Loucy (cell line): ENCODE measurements at regions not wholly inside any gene's neighbourhood (a gene's known extent, or its start where the extent isn't known, plus 50 kb on each side); places are given as distances from the start of the nearest gene placed in this dataset.

ENCODE experiments used
- H2AFZ ChIP-seq: fragments of 200-600 bp; sonication (generic); 2 replicates; pipeline ENCODE4 v1.6.0; 2016; ENCODE audit warnings: antibody characterized with exemption, mild to moderate bottlenecking, low read length, moderate library complexity
- H3F3A ChIP-seq: fragments of 200-600 bp; 2 replicates; pipeline ENCODE4 v1.6.0; 2016; ENCODE audit warnings: antibody characterized with exemption, low read depth, mild to moderate bottlenecking
- H3K27me3 ChIP-seq: fragments of 200-600 bp; sonication (generic); 2 replicates; pipeline ENCODE4 v1.6.1; 2014; ENCODE audit warnings: low read length, mild to moderate bottlenecking; ENCODE audit not compliant: insufficient read depth, poor library complexity, severe bottlenecking
- H3K36me3 ChIP-seq: fragments of 200-600 bp; sonication (generic); 2 replicates; pipeline ENCODE4 v1.6.1; 2016; ENCODE audit warnings: low read length; ENCODE audit not compliant: insufficient read depth
- H3K4me1 ChIP-seq: fragments of 200-600 bp; sonication (generic); 2 replicates; pipeline ENCODE4 v1.5.1; 2014; ENCODE audit warnings: low read length, mild to moderate bottlenecking; ENCODE audit not compliant: insufficient read depth, poor library complexity, severe bottlenecking
- H3K4me2 ChIP-seq: fragments of 200-600 bp; sonication (generic); 2 replicates; pipeline ENCODE4 v1.6.0; 2014; ENCODE audit warnings: antibody characterized with exemption, low read length, low read depth, mild to moderate bottlenecking; ENCODE audit not compliant: poor library complexity, severe bottlenecking
- H3K4me3 ChIP-seq: fragments of 200-600 bp; sonication (generic); 2 replicates; pipeline ENCODE4 v1.5.1; 2014; ENCODE audit warnings: low read length, mild to moderate bottlenecking, mixed read lengths; ENCODE audit not compliant: poor library complexity, severe bottlenecking
- H3K79me2 ChIP-seq: fragments of 200-600 bp; sonication (generic); 2 replicates; pipeline ENCODE4 v1.6.1; 2014; ENCODE audit warnings: low read length; ENCODE audit not compliant: insufficient read depth
- H3K9ac ChIP-seq: fragments of 200-600 bp; sonication (generic); 2 replicates; pipeline ENCODE4 v1.6.0; 2014; ENCODE audit warnings: mild to moderate bottlenecking, low read depth, low read length, moderate library complexity; ENCODE audit not compliant: poor library complexity, severe bottlenecking
- H3K9me2 ChIP-seq: fragments of 200-600 bp; sonication (generic); replicated peaks from 2 replicates; pipeline ENCODE4 v1.6.1; 2016; ENCODE audit warnings: low read depth, low read length, mixed read lengths
- H3K9me3 ChIP-seq: fragments of 200-600 bp; sonication (generic); 2 replicates; pipeline ENCODE4 v1.6.1; 2014; ENCODE audit warnings: mild to moderate bottlenecking, antibody characterized with exemption, low read length, low read depth; ENCODE audit not compliant: insufficient read depth
- H4K20me1 ChIP-seq: fragments of 200-600 bp; sonication (generic); 2 replicates; pipeline ENCODE4 v1.6.0; 2014; ENCODE audit warnings: antibody characterized with exemption, low read length, mild to moderate bottlenecking; ENCODE audit not compliant: insufficient read depth, poor library complexity, severe bottlenecking
- EZH2phosphoT487 ChIP-seq: fragments of 200-600 bp; IDR thresholded peaks from 2 replicates; pipeline ENCODE4 v1.6.1; 2018; ENCODE audit warnings: antibody characterized with exemption, mild to moderate bottlenecking, moderate library complexity, borderline replicate concordance
- TF ChIP-seq, protein P1 (sequence below): fragments of 200-600 bp; sonication (generic); conservative IDR thresholded peaks from 2 replicates; pipeline ENCODE4 v1.5.1; 2014; ENCODE audit warnings: mild to moderate bottlenecking, antibody characterized with exemption, low read length

- Histone ChIP-seq H3K9ac (no peak overlapping the region), H3F3A (no peaks in the 10 kb centered on the region), H3K36me3 (no peaks in the 10 kb centered on the region), H3K9me3 (no peaks in the 10 kb centered on the region), H3K27me3 (no peaks in the 10 kb centered on the region), H2AFZ (no peak overlapping the region), H3K4me3 (no peak overlapping the region), H3K79me2 (no peaks in the 10 kb centered on the region), H3K9me2 (no peaks in the 10 kb centered on the region), H4K20me1 (no peaks in the 10 kb centered on the region), H3K4me2 (no peak overlapping the region), H3K4me1 (no peaks in the 10 kb centered on the region)
- TF ChIP-seq, protein P1, sequence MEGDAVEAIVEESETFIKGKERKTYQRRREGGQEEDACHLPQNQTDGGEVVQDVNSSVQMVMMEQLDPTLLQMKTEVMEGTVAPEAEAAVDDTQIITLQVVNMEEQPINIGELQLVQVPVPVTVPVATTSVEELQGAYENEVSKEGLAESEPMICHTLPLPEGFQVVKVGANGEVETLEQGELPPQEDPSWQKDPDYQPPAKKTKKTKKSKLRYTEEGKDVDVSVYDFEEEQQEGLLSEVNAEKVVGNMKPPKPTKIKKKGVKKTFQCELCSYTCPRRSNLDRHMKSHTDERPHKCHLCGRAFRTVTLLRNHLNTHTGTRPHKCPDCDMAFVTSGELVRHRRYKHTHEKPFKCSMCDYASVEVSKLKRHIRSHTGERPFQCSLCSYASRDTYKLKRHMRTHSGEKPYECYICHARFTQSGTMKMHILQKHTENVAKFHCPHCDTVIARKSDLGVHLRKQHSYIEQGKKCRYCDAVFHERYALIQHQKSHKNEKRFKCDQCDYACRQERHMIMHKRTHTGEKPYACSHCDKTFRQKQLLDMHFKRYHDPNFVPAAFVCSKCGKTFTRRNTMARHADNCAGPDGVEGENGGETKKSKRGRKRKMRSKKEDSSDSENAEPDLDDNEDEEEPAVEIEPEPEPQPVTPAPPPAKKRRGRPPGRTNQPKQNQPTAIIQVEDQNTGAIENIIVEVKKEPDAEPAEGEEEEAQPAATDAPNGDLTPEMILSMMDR = no peak
Measured at GRCh38 chr9:22997923-22998322, 551.3 kb downstream of the DMRTA1 start.

GRCh38 chr9:23005156-23005555, 558.5 kb downstream of the DMRTA1 start:
- Histone ChIP-seq H3K9me2 (no peaks in the 10 kb centered on the region), H3K27me3 (no peaks in the 10 kb centered on the region), H3K79me2 (no peaks in the 10 kb centered on the region), H4K20me1 (no peaks in the 10 kb centered on the region), H3K9me3 (no peaks in the 10 kb centered on the region), H3F3A (no peaks in the 10 kb centered on the region), H3K9ac (no peak overlapping the region), H2AFZ (no peak overlapping the region), H3K4me1 (no peaks in the 10 kb centered on the region), H3K4me3 (no peak overlapping the region), H3K36me3 (no peaks in the 10 kb centered on the region), H3K4me2 (no peak overlapping the region)
- no peak for TF ChIP-seq EZH2phosphoT487
- TF ChIP-seq, protein P1 = no peak

DNA sequence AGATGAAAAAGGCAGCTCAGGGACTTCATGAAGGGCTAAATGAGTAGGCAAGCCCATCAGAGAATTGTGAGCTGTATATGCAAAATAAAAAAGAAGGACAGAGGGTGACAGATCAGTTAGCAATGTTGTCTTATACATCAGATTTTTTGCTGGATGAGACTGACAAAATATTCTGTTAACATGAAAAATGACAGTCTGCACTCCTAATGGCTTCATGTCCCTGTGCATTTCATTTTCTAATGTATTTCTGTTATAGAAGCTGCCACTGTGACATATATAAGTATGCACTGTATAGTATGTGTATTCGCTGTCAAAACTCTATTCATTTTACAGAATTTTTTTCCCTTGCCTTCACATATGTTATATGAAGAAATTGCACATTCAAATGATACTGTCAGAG, 559.5 kb downstream of the DMRTA1 start:
- H3K79me2 ChIP-seq = no peaks in the 10 kb centered on the region
- H3K27me3 ChIP-seq = no peaks in the 10 kb centered on the region
- no peaks in the 10 kb centered on the region for H3K9me2 ChIP-seq
- no peaks in the 10 kb centered on the region for H3F3A ChIP-seq
- H3K4me2 ChIP-seq = no peak overlapping the region
- H3K9ac ChIP-seq = no peak overlapping the region
- no peaks in the 10 kb centered on the region for H3K9me3 ChIP-seq
- TF ChIP-seq EZH2phosphoT487 = no peak
- TF ChIP-seq, protein P1 = no peak
- no peaks in the 10 kb centered on the region for H3K36me3 ChIP-seq
- H3K4me3 ChIP-seq = no peak overlapping the region
- no peaks in the 10 kb centered on the region for H3K4me1 ChIP-seq
- no peak overlapping the region for H2AFZ ChIP-seq
- H4K20me1 ChIP-seq = no peaks in the 10 kb centered on the region
